ENCODE measurements at regions not wholly inside any gene's neighbourhood (a gene's known extent, or its start where the extent isn't known, plus 50 kb on each side); places are given as distances from the start of the nearest gene placed in this dataset.

- ChIA-PET POLR2A (no interaction called here), CTCF (interaction anchor here (2.8 to 3.3 kb wide), 2 partner anchors 8 to 27 kb away, joined by 18 to 21 read pairs; no protein-coding TSS in a partner anchor)
- intact Hi-C loops (cut with micrococcal nuclease) = no loop called here
- no peak for TF ChIP-seq EZH2 (IDR thresholded peaks at IDR 0.05; ENCODE audit: borderline replicate concordance, insufficient read depth, low read depth, low read length, poor library complexity, severe bottlenecking)
- no peak for TF ChIP-seq CTCF (IDR thresholded peaks at IDR 0.05)
- H3K4me3 Mint-ChIP-seq = no peak overlapping the region
- no peak for ATAC-seq (ENCODE audit: low read depth)
- no peak overlapping the region for H3K9ac ChIP-seq (ENCODE audit: low read length)
- no peak for DNase-seq
- no peaks in the 10 kb centered on the region for H3K9me3 ChIP-seq (ENCODE audit: control extremely low read depth in 1 of 3, control insufficient read depth in 2 of 3, insufficient read depth in 1 of 3, low read length in 2 of 3)
- 92% methylated on average over 4 of the region's 8 CpGs for WGBS (ENCODE audit: insufficient coverage)
- no peaks in the 10 kb centered on the region for H3K9me3 Mint-ChIP-seq (ENCODE audit: insufficient read depth)
- H3K27ac ChIP-seq (ENCODE audit: low read length in 2 of 2) = no peak overlapping the region
- H3K4me2 ChIP-seq (replicated peaks; ENCODE audit: low read depth, low read length, poor library complexity, severe bottlenecking) = no peak overlapping the region
- H3K27me3 Mint-ChIP-seq = peaks cover 28% of the 10 kb centered on the region
- no peaks in the 10 kb centered on the region for H3K4me1 ChIP-seq (ENCODE audit: control insufficient read depth in 2 of 2, insufficient read depth in 2 of 2, low read length in 2 of 2)
- no peaks in the 10 kb centered on the region for H3K27me3 ChIP-seq (replicated peaks in 1 of 4; ENCODE audit: control extremely low read depth in 1 of 4, control insufficient read depth in 3 of 4, insufficient read depth in 4 of 4, low read length in 3 of 4)
- no peak overlapping the region for H3K27ac Mint-ChIP-seq
- H3K36me3 ChIP-seq (replicated peaks in 1 of 2; ENCODE audit: control extremely low read depth in 1 of 2, control insufficient read depth in 1 of 2, extremely low read depth in 1 of 2, insufficient read depth in 2 of 2, low read length in 1 of 2) = no peaks in the 10 kb centered on the region
- peaks cover 1% of the 10 kb centered on the region for H3K4me1 Mint-ChIP-seq
- no peak overlapping the region for H2AFZ ChIP-seq (ENCODE audit: insufficient read depth, low read depth, low read length, poor library complexity, severe bottlenecking)
- no peaks in the 10 kb centered on the region for H4K20me1 ChIP-seq (ENCODE audit: control insufficient read depth, insufficient read depth, low read length, poor library complexity, severe bottlenecking)
- no peak overlapping the region for H3K4me3 ChIP-seq (ENCODE audit: control extremely low read depth in 1 of 5, extremely low read depth in 1 of 5, insufficient read depth in 1 of 5, low read depth in 2 of 5, low read length in 4 of 5)
- H3K79me2 ChIP-seq (ENCODE audit: control insufficient read depth, insufficient read depth, low read length) = no peaks in the 10 kb centered on the region
Measured at GRCh38 chr6:14038467-14039437, 78.8 kb upstream of the CD83 start.

- H4K20me1 ChIP-seq (ENCODE audit: control insufficient read depth, insufficient read depth, low read length, poor library complexity, severe bottlenecking) = no peaks in the 10 kb centered on the region
- H3K9me3 ChIP-seq (ENCODE audit: control extremely low read depth in 1 of 3, control insufficient read depth in 2 of 3, insufficient read depth in 1 of 3, low read length in 2 of 3) = no peaks in the 10 kb centered on the region
- H3K27me3 ChIP-seq (replicated peaks in 1 of 4; ENCODE audit: control extremely low read depth in 1 of 4, control insufficient read depth in 3 of 4, insufficient read depth in 4 of 4, low read length in 3 of 4) = no peaks in the 10 kb centered on the region
- no peak overlapping the region for H3K27ac ChIP-seq (ENCODE audit: low read length in 2 of 2)
- DNase-seq = no peak
- intact Hi-C loops (cut with micrococcal nuclease) = loop anchor here (5.0 kb wide), 1 partner anchor 113 kb away; no protein-coding TSS in a partner anchor
- no peaks in the 10 kb centered on the region for H3K4me1 ChIP-seq (ENCODE audit: control insufficient read depth in 2 of 2, insufficient read depth in 2 of 2, low read length in 2 of 2)
- Mint-ChIP-seq H3K27ac (no peak overlapping the region), H3K9me3 (ENCODE audit: insufficient read depth) (no peaks in the 10 kb centered on the region), H3K27me3 (peaks cover 16% of the 10 kb centered on the region), H3K4me1 (peaks cover 1% of the 10 kb centered on the region), H3K4me3 (no peak overlapping the region)
- ATAC-seq (ENCODE audit: low read depth) = no peak
- no peak overlapping the region for H2AFZ ChIP-seq (ENCODE audit: insufficient read depth, low read depth, low read length, poor library complexity, severe bottlenecking)
- ChIA-PET POLR2A (no interaction called here), CTCF (interaction anchor here (1.1 to 3.3 kb wide), 2 partner anchors 26 to 27 kb away, joined by 3 to 21 read pairs; no protein-coding TSS in a partner anchor)
- no peak for TF ChIP-seq EZH2 (IDR thresholded peaks at IDR 0.05; ENCODE audit: borderline replicate concordance, insufficient read depth, low read depth, low read length, poor library complexity, severe bottlenecking)
- no peak for TF ChIP-seq CTCF (IDR thresholded peaks at IDR 0.05)
- no peak overlapping the region for H3K4me3 ChIP-seq (ENCODE audit: control extremely low read depth in 1 of 5, extremely low read depth in 1 of 5, insufficient read depth in 1 of 5, low read depth in 2 of 5, low read length in 4 of 5)
- no peaks in the 10 kb centered on the region for H3K36me3 ChIP-seq (replicated peaks in 1 of 2; ENCODE audit: control extremely low read depth in 1 of 2, control insufficient read depth in 1 of 2, extremely low read depth in 1 of 2, insufficient read depth in 2 of 2, low read length in 1 of 2)
- H3K4me2 ChIP-seq (replicated peaks; ENCODE audit: low read depth, low read length, poor library complexity, severe bottlenecking) = no peak overlapping the region
- no peaks in the 10 kb centered on the region for H3K79me2 ChIP-seq (ENCODE audit: control insufficient read depth, insufficient read depth, low read length)
- H3K9ac ChIP-seq (ENCODE audit: low read length) = no peak overlapping the region
Measured at GRCh38 chr6:14040042-14040441, 77.5 kb upstream of the CD83 start.

All from B cell (primary cell).